RWPE2 (cell line): ENCODE measurements at regions not wholly inside any gene's neighbourhood (a gene's known extent, or its start where the extent isn't known, plus 50 kb on each side); places are given as distances from the start of the nearest gene placed in this dataset.

Experiments
- ATAC-seq: fragments of 200-7000 bp; cut with Tn5 transposase; 3 replicates; pipeline ENCODE4 v1.9.1; 2021; ENCODE audit warnings: low read depth
- DNase-seq: peaks from one replicate; pipeline ENCODE4 v3.0.0-alpha.2; 2020; ENCODE audit warnings: low spot score
- H3K27ac ChIP-seq: fragments of 450-650 bp; 2 replicates; pipeline ENCODE4 v1.5.1; 2017; ENCODE audit warnings: mild to moderate bottlenecking; ENCODE audit not compliant: poor library complexity, severe bottlenecking
- H3K27me3 ChIP-seq: fragments of 250-450 bp; sonication (Bioruptor Pico); 2 replicates; pipeline ENCODE4 v1.5.1; 2021; ENCODE audit warnings: mild to moderate bottlenecking, moderate library complexity; ENCODE audit not compliant: insufficient read depth, poor library complexity, severe bottlenecking
- H3K36me3 ChIP-seq: fragments of 250-450 bp; sonication (Bioruptor Pico); 2 replicates; pipeline ENCODE4 v1.5.1; 2020; ENCODE audit warnings: low read depth, mild to moderate bottlenecking, moderate library complexity
- H3K4me1 ChIP-seq: fragments of 250-450 bp; sonication (Bioruptor Pico); 2 replicates; pipeline ENCODE4 v1.5.1; 2021; ENCODE audit warnings: mild to moderate bottlenecking, moderate library complexity; ENCODE audit not compliant: insufficient read depth, poor library complexity, severe bottlenecking
- H3K4me3 ChIP-seq: fragments of 250-450 bp; sonication (Bioruptor Pico); 2 replicates; pipeline ENCODE4 v1.5.1; 2021; ENCODE audit warnings: mild to moderate bottlenecking, moderate library complexity; ENCODE audit not compliant: severe bottlenecking
- H3K9me3 ChIP-seq: fragments of 250-450 bp; sonication (Bioruptor Pico); 2 replicates; pipeline ENCODE4 v1.5.1; 2021; ENCODE audit warnings: mild to moderate bottlenecking, moderate library complexity; ENCODE audit not compliant: severe bottlenecking
- CTCF ChIP-seq: fragments of 450-650 bp; IDR thresholded peaks from one replicate; pipeline ENCODE4 v1.5.1; 2017; ENCODE audit warnings: mild to moderate bottlenecking, moderate library complexity; ENCODE audit not compliant: poor library complexity, severe bottlenecking

- H3K4me1 ChIP-seq: no peaks in the 10 kb centered on the region
- H3K27ac ChIP-seq: no peak overlapping the region
- no peaks in the 10 kb centered on the region for H3K9me3 ChIP-seq
- DNase-seq (no peak), ATAC-seq (no peak)
- H3K4me3 ChIP-seq: no peak overlapping the region
- H3K36me3 ChIP-seq: no peaks in the 10 kb centered on the region
- H3K27me3 ChIP-seq: no peaks in the 10 kb centered on the region
- TF ChIP-seq CTCF: no peak
These were observed 137.5 kb downstream of the ZNF365 start for GRCh38 chr10:62511656-62512055.

GRCh38 chr10:62512732-62513475 lies 138.7 kb downstream of the ZNF365 start:
- ATAC-seq (no peak), DNase-seq (no peak)
- Histone ChIP-seq H3K27me3 (no peaks in the 10 kb centered on the region), H3K4me1 (no peaks in the 10 kb centered on the region), H3K9me3 (no peaks in the 10 kb centered on the region), H3K36me3 (no peaks in the 10 kb centered on the region), H3K27ac (no peak overlapping the region), H3K4me3 (no peak overlapping the region)
- TF ChIP-seq CTCF: no peak

GRCh38 chr10:62514079-62514693 lies 140.0 kb downstream of the ZNF365 start:
- no peaks in the 10 kb centered on the region for H3K27me3 ChIP-seq
- no peak overlapping the region for H3K27ac ChIP-seq
- TF ChIP-seq CTCF: no peak
- ATAC-seq (no peak), DNase-seq (no peak)
- no peaks in the 10 kb centered on the region for H3K9me3 ChIP-seq
- H3K4me1 ChIP-seq: no peaks in the 10 kb centered on the region
- no peak overlapping the region for H3K4me3 ChIP-seq
- H3K36me3 ChIP-seq: no peaks in the 10 kb centered on the region

- H3K9me3 ChIP-seq: no peaks in the 10 kb centered on the region
- H3K4me1 ChIP-seq: no peaks in the 10 kb centered on the region
- no peak overlapping the region for H3K4me3 ChIP-seq
- no peak for TF ChIP-seq CTCF
- peaks cover 3% of the 10 kb centered on the region for H3K27me3 ChIP-seq
- no peak overlapping the region for H3K27ac ChIP-seq
- DNase-seq: no peak
- ATAC-seq: no peak
- H3K36me3 ChIP-seq: no peaks in the 10 kb centered on the region
These were observed 143.1 kb downstream of the ZNF365 start for GRCh38 chr10:62517252-62517651.
